ENCODE measurements at regions not wholly inside any gene's neighbourhood (a gene's known extent, or its start where the extent isn't known, plus 50 kb on each side); places are given as distances from the start of the nearest gene placed in this dataset.

DNA sequence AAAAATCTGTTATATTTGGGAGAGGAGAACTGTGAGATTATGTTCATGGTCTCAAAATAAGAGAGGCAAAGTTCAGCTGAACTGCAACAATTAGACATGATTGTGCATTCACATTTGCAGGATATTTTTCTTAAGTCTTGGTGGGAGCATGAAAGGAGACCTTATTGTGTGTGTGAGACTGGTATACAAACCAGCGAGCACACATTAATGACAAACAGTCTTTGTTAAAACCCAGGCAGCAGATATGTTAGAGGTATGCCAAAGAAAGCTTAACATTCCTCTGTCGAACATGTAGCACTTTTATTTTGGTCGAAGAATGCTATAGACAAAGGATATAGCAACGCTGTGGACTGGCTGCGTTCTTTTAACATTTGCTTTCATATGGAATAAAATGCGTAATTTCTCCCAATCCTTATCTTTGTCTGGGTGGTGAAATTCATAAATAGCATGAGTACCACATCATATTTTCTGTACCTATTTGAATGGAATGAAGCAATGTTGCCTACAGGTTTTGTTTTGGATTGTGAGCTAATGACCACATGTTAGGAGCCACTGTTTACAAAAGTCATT is 88.4 kb downstream of the ICOS start:
- 97% methylated on average over 6 of the region's 6 CpGs for WGBS
- Histone ChIP-seq H3K4me1 (ENCODE audit: control insufficient read depth in 2 of 2, insufficient read depth in 2 of 2, low read length in 2 of 2) (peaks cover 17 to 40% of the 10 kb centered on the region in 2 donors), H3K27ac (ENCODE audit: low read depth in 1 of 2, low read length in 1 of 2) (peak overlapping the region in 1 of 2 donors; percentile 1), H3K27me3 (ENCODE audit: control insufficient read depth in 2 of 2, insufficient read depth in 1 of 2, low read length in 1 of 2) (no peaks in the 10 kb centered on the region), H3K4me3 (ENCODE audit: low read length in 2 of 2) (no peak overlapping the region), H3K36me3 (ENCODE audit: control insufficient read depth in 2 of 2, insufficient read depth in 2 of 2, low read length in 1 of 2) (no peaks in the 10 kb centered on the region), H3K9me3 (ENCODE audit: control insufficient read depth in 2 of 2, insufficient read depth in 1 of 2, low read length in 1 of 2) (peaks cover 0 to 3% of the 10 kb centered on the region in 2 donors)
- DNase-seq (ENCODE audit: low read depth in 6 of 9, low spot score in 9 of 9), result no peak

GRCh38 chr2:204026294-204026693 is 89.7 kb downstream of the ICOS start:
- DNase-seq (ENCODE audit: low read depth in 6 of 9, low spot score in 9 of 9), result no peak

GRCh38 chr2:204027091-204027490 is 90.5 kb downstream of the ICOS start:
- H3K4me3 ChIP-seq (ENCODE audit: low read length in 2 of 2), result no peak overlapping the region
- peaks cover 17 to 40% of the 10 kb centered on the region in 2 donors for H3K4me1 ChIP-seq (ENCODE audit: control insufficient read depth in 2 of 2, insufficient read depth in 2 of 2, low read length in 2 of 2)
- H3K36me3 ChIP-seq (ENCODE audit: control insufficient read depth in 2 of 2, insufficient read depth in 2 of 2, low read length in 1 of 2), result no peaks in the 10 kb centered on the region
- DNase-seq (ENCODE audit: low read depth in 6 of 9, low spot score in 9 of 9), result peak; percentile 40 to 89 (median 69)
- under 1% methylated on average over 3 of the region's 3 CpGs for WGBS
- H3K27me3 ChIP-seq (ENCODE audit: control insufficient read depth in 2 of 2, insufficient read depth in 1 of 2, low read length in 1 of 2), result no peaks in the 10 kb centered on the region
- H3K27ac ChIP-seq (ENCODE audit: low read depth in 1 of 2, low read length in 1 of 2), result peak overlapping the region in 1 of 2 donors; percentile 89
- peaks cover 0 to 3% of the 10 kb centered on the region in 2 donors for H3K9me3 ChIP-seq (ENCODE audit: control insufficient read depth in 2 of 2, insufficient read depth in 1 of 2, low read length in 1 of 2)

More at GRCh38 chr2:204026294-204026693, 89.7 kb downstream of the ICOS start:
- no peak overlapping the region for H3K4me3 ChIP-seq (ENCODE audit: low read length in 2 of 2)
- 93% methylated on average over 3 of the region's 3 CpGs for WGBS
- H3K4me1 ChIP-seq (ENCODE audit: control insufficient read depth in 2 of 2, insufficient read depth in 2 of 2, low read length in 2 of 2), result peaks cover 17 to 40% of the 10 kb centered on the region in 2 donors
- no peaks in the 10 kb centered on the region for H3K36me3 ChIP-seq (ENCODE audit: control insufficient read depth in 2 of 2, insufficient read depth in 2 of 2, low read length in 1 of 2)
- peaks cover 0 to 3% of the 10 kb centered on the region in 2 donors for H3K9me3 ChIP-seq (ENCODE audit: control insufficient read depth in 2 of 2, insufficient read depth in 1 of 2, low read length in 1 of 2)
- peak overlapping the region in 1 of 2 donors; percentile 89 for H3K27ac ChIP-seq (ENCODE audit: low read depth in 1 of 2, low read length in 1 of 2)
- no peaks in the 10 kb centered on the region for H3K27me3 ChIP-seq (ENCODE audit: control insufficient read depth in 2 of 2, insufficient read depth in 1 of 2, low read length in 1 of 2)

GRCh38 chr2:204030322-204030721 is 93.8 kb downstream of the ICOS start:
- Histone ChIP-seq H3K4me3 (ENCODE audit: low read length in 2 of 2) (no peak overlapping the region), H3K27me3 (ENCODE audit: control insufficient read depth in 2 of 2, insufficient read depth in 1 of 2, low read length in 1 of 2) (no peaks in the 10 kb centered on the region), H3K4me1 (ENCODE audit: control insufficient read depth in 2 of 2, insufficient read depth in 2 of 2, low read length in 2 of 2) (peaks cover 9 to 22% of the 10 kb centered on the region in 2 donors), H3K9me3 (ENCODE audit: control insufficient read depth in 2 of 2, insufficient read depth in 1 of 2, low read length in 1 of 2) (peaks cover 0 to 3% of the 10 kb centered on the region in 2 donors), H3K36me3 (ENCODE audit: control insufficient read depth in 2 of 2, insufficient read depth in 2 of 2, low read length in 1 of 2) (no peaks in the 10 kb centered on the region), H3K27ac (ENCODE audit: low read depth in 1 of 2, low read length in 1 of 2) (no peak overlapping the region)
- no peak for DNase-seq (ENCODE audit: low read depth in 6 of 9, low spot score in 9 of 9)
- 93% methylated on average over 2 of the region's 2 CpGs for WGBS

GRCh38 chr2:204031056-204031455 is 94.5 kb downstream of the ICOS start:
- DNase-seq (ENCODE audit: low read depth in 6 of 9, low spot score in 9 of 9), result no peak
- no peak overlapping the region for H3K4me3 ChIP-seq (ENCODE audit: low read length in 2 of 2)
- H3K9me3 ChIP-seq (ENCODE audit: control insufficient read depth in 2 of 2, insufficient read depth in 1 of 2, low read length in 1 of 2), result peaks cover 0 to 3% of the 10 kb centered on the region in 2 donors
- no peaks in the 10 kb centered on the region for H3K27me3 ChIP-seq (ENCODE audit: control insufficient read depth in 2 of 2, insufficient read depth in 1 of 2, low read length in 1 of 2)
- H3K4me1 ChIP-seq (ENCODE audit: control insufficient read depth in 2 of 2, insufficient read depth in 2 of 2, low read length in 2 of 2), result peaks cover 9 to 18% of the 10 kb centered on the region in 2 donors
- no peaks in the 10 kb centered on the region for H3K36me3 ChIP-seq (ENCODE audit: control insufficient read depth in 2 of 2, insufficient read depth in 2 of 2, low read length in 1 of 2)
- no peak overlapping the region for H3K27ac ChIP-seq (ENCODE audit: low read depth in 1 of 2, low read length in 1 of 2)
- WGBS, result 91% methylated on average over 4 of the region's 4 CpGs

DNA sequence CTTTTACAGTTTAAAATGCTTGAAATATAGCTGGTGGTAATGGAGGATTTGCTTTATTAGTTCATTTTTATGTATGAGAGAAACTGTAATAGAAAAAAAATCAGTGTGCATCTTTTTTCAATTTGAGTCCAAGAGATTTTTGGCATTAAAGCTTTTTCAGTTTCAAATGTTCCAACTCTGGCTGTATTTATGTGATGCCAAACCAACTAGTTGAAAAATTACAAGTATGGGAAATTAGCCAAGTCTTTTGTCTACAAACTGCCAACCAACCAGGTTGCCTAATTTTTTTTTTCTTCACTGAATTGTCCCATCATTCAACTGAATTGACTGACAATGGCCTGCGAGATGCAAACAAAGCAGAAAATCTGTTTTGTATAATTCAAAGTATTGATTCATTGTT is 95.7 kb downstream of the ICOS start:
- Histone ChIP-seq H3K9me3 (ENCODE audit: control insufficient read depth in 2 of 2, insufficient read depth in 1 of 2, low read length in 1 of 2) (peaks cover 0 to 3% of the 10 kb centered on the region in 2 donors), H3K27ac (ENCODE audit: low read depth in 1 of 2, low read length in 1 of 2) (no peak overlapping the region), H3K4me1 (ENCODE audit: control insufficient read depth in 2 of 2, insufficient read depth in 2 of 2, low read length in 2 of 2) (peaks cover 2 to 6% of the 10 kb centered on the region in 2 donors), H3K27me3 (ENCODE audit: control insufficient read depth in 2 of 2, insufficient read depth in 1 of 2, low read length in 1 of 2) (no peaks in the 10 kb centered on the region), H3K36me3 (ENCODE audit: control insufficient read depth in 2 of 2, insufficient read depth in 2 of 2, low read length in 1 of 2) (no peaks in the 10 kb centered on the region), H3K4me3 (ENCODE audit: low read length in 2 of 2) (no peak overlapping the region)
- WGBS, result 99% methylated on average over 1 of the region's 1 CpG
- no peak for DNase-seq (ENCODE audit: low read depth in 6 of 9, low spot score in 9 of 9)

DNA sequence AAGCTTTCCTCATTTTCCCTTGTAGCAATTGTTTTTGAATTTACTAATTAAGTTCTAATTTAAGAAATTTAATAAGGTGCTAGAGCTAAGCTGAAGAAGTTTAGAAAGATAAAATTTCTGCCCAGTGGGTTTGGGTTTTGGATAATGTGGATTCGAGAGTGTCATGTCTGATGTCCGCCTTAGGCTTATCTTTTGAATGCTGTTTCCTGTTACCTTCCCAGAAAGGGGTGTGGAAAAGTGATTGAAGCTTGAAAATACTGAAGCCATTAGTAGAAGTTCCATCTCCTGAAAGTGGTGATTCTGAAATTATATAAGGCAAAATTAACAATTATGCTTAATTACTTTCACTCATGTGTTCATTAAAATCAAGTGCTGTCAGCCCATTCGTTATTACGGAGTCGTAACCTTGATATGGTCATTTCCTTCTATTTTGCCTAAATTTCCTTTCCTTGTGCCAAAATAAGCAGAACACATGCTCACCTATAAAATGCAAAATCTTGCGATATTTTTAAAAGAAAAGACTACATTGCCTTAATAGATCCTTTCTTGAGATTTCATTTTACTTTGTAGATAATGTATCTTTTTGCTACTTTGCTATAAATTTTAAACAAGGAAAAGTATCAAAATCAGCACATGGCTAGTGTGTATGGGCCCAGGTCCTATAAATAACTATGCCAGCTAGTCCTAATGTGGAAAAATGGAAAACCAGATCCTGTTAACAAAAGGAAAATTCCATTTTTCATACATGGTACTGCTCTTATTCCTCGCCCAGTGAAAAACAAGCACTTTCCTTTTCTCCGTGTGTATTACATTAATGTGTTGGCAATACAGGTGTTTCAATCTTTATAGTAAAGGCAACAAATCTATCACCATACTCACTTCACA is 97.3 kb downstream of the ICOS start:
- 88% methylated on average over 8 of the region's 8 CpGs for WGBS
- no peaks in the 10 kb centered on the region for H3K9me3 ChIP-seq (ENCODE audit: control insufficient read depth in 2 of 2, insufficient read depth in 1 of 2, low read length in 1 of 2)
- no peaks in the 10 kb centered on the region for H3K36me3 ChIP-seq (ENCODE audit: control insufficient read depth in 2 of 2, insufficient read depth in 2 of 2, low read length in 1 of 2)
- H3K27ac ChIP-seq (ENCODE audit: low read depth in 1 of 2, low read length in 1 of 2), result no peak overlapping the region
- no peaks in the 10 kb centered on the region for H3K4me1 ChIP-seq (ENCODE audit: control insufficient read depth in 2 of 2, insufficient read depth in 2 of 2, low read length in 2 of 2)
- H3K27me3 ChIP-seq (ENCODE audit: control insufficient read depth in 2 of 2, insufficient read depth in 1 of 2, low read length in 1 of 2), result no peaks in the 10 kb centered on the region
- no peak overlapping the region for H3K4me3 ChIP-seq (ENCODE audit: low read length in 2 of 2)
- no peak for DNase-seq (ENCODE audit: low read depth in 6 of 9, low spot score in 9 of 9)

GRCh38 chr2:204036706-204037105 is 100.1 kb downstream of the ICOS start:
- Histone ChIP-seq H3K4me3 (ENCODE audit: low read length in 2 of 2) (no peak overlapping the region), H3K27ac (ENCODE audit: low read depth in 1 of 2, low read length in 1 of 2) (no peak overlapping the region), H3K4me1 (ENCODE audit: control insufficient read depth in 2 of 2, insufficient read depth in 2 of 2, low read length in 2 of 2) (no peaks in the 10 kb centered on the region), H3K9me3 (ENCODE audit: control insufficient read depth in 2 of 2, insufficient read depth in 1 of 2, low read length in 1 of 2) (no peaks in the 10 kb centered on the region), H3K36me3 (ENCODE audit: control insufficient read depth in 2 of 2, insufficient read depth in 2 of 2, low read length in 1 of 2) (no peaks in the 10 kb centered on the region), H3K27me3 (ENCODE audit: control insufficient read depth in 2 of 2, insufficient read depth in 1 of 2, low read length in 1 of 2) (no peaks in the 10 kb centered on the region)
- WGBS, result 97% methylated on average over 4 of the region's 4 CpGs
- DNase-seq (ENCODE audit: low read depth in 6 of 9, low spot score in 9 of 9), result no peak

- DNase-seq (ENCODE audit: low read depth in 6 of 9, low spot score in 9 of 9), result no peak
- no peak overlapping the region for H3K27ac ChIP-seq (ENCODE audit: low read depth in 1 of 2, low read length in 1 of 2)
- over 99% methylated on average over 2 of the region's 2 CpGs for WGBS
- no peaks in the 10 kb centered on the region for H3K9me3 ChIP-seq (ENCODE audit: control insufficient read depth in 2 of 2, insufficient read depth in 1 of 2, low read length in 1 of 2)
- no peaks in the 10 kb centered on the region for H3K36me3 ChIP-seq (ENCODE audit: control insufficient read depth in 2 of 2, insufficient read depth in 2 of 2, low read length in 1 of 2)
- H3K4me1 ChIP-seq (ENCODE audit: control insufficient read depth in 2 of 2, insufficient read depth in 2 of 2, low read length in 2 of 2), result no peaks in the 10 kb centered on the region
- H3K27me3 ChIP-seq (ENCODE audit: control insufficient read depth in 2 of 2, insufficient read depth in 1 of 2, low read length in 1 of 2), result no peaks in the 10 kb centered on the region
- H3K4me3 ChIP-seq (ENCODE audit: low read length in 2 of 2), result no peak overlapping the region
These were observed 100.7 kb downstream of the ICOS start for GRCh38 chr2:204037286-204037685.

Measured in thymus (tissue), 11 donors.